Immature natural killer cell (primary cell): ENCODE measurements at regions not wholly inside any gene's neighbourhood (a gene's known extent, or its start where the extent isn't known, plus 50 kb on each side); places are given as distances from the start of the nearest gene placed in this dataset.
"Not testable (repeated sequence)": the region's sequence is repeated elsewhere in the genome, so short reads cannot be mapped to it uniquely, and the experiment has no call there.

ENCODE experiments used
- DNase-seq, 3 donors: peaks; one replicate each; pipeline ENCODE4 v3.0.0; 2022; ENCODE audit warnings: mixed read lengths in 1 of 3
- H3K27ac Mint-ChIP-seq, 6 donors: one replicate each; pipeline ENCODE4 v1.8.0; 2020; ENCODE audit warnings: mixed read lengths in 6 of 6, mild to moderate bottlenecking in 5 of 6, inconsistent platforms in 4 of 6, moderate library complexity in 3 of 6
- H3K27me3 Mint-ChIP-seq, 3 donors: one replicate each; pipeline ENCODE4 v1.8.0; 2020 to 2021; ENCODE audit warnings: low read depth in 3 of 3, mild to moderate bottlenecking in 3 of 3, mixed read lengths in 3 of 3, moderate library complexity in 3 of 3, inconsistent platforms in 1 of 3
- H3K36me3 Mint-ChIP-seq, 3 donors: one replicate each; pipeline ENCODE4 v1.8.0; 2020; ENCODE audit warnings: mixed read lengths in 3 of 3, inconsistent platforms in 2 of 3, mild to moderate bottlenecking in 2 of 3
- H3K4me1 Mint-ChIP-seq, 2 donors: one replicate each; pipeline ENCODE4 v1.8.0; 2020; ENCODE audit warnings: inconsistent platforms in 2 of 2, mild to moderate bottlenecking in 2 of 2, mixed read lengths in 2 of 2, moderate library complexity in 1 of 2
- H3K4me3 Mint-ChIP-seq, 5 donors: one replicate each; pipeline ENCODE4 v1.8.0; 2020; ENCODE audit warnings: mild to moderate bottlenecking in 5 of 5, mixed read lengths in 5 of 5, inconsistent platforms in 3 of 5, moderate library complexity in 3 of 5
- H3K9me3 Mint-ChIP-seq, 6 donors: one replicate each; pipeline ENCODE4 v1.8.0; 2020; ENCODE audit warnings: mild to moderate bottlenecking in 6 of 6, mixed read lengths in 6 of 6, inconsistent platforms in 4 of 6, moderate library complexity in 3 of 6

DNA sequence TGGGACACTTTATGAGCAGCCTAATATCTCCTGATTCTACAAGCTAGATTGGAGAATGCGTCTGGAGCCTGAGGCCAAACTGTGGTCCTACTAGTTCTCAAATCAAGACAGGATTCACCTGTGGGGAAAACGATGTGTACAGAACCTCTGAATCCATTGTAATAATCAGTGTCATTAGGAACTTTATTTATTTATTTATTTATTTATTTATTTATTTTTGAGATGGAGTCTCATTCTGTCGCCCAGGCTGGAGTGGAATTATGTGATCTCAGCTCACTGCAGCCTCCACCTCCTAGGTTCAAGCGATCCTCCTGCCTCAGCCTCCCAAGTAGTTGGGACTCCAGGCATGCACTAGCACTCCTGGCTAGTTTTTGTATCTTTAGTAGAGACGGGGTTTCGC lies 52.6 kb upstream of the KIF26B start:
- not testable (repeated sequence) for H3K27ac Mint-ChIP-seq, H3K9me3 Mint-ChIP-seq, H3K4me3 Mint-ChIP-seq, DNase-seq, H3K36me3 Mint-ChIP-seq, H3K27me3 Mint-ChIP-seq, H3K4me1 Mint-ChIP-seq

DNA sequence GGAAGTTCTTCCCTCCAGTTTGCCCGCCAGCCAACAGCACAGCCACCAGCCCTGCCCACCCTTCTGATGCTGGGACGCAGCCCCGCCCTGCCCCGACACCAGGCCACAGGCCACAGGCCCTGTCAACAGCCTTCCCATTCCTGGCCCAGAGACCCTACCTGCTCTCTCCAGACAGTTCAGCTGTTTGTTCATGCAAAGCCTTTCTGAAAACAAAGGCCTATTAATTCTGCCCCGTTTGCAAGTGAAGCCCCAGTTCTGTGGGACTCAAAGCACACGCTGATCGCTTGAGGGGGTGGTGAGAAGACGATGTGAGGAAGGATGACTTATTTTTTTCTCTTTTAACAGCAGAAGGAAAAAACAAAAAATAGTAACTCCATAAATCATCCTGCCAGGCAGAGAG lies 55.4 kb upstream of the KIF26B start:
- Mint-ChIP-seq H3K4me3 (no peak overlapping the region), H3K4me1 (no peaks in the 10 kb centered on the region), H3K9me3 (no peaks in the 10 kb centered on the region), H3K27ac (no peak overlapping the region), H3K36me3 (no peaks in the 10 kb centered on the region), H3K27me3 (peaks cover 0 to 6% (median 2%) of the 10 kb centered on the region in 3 donors)
- no peak for DNase-seq

DNA sequence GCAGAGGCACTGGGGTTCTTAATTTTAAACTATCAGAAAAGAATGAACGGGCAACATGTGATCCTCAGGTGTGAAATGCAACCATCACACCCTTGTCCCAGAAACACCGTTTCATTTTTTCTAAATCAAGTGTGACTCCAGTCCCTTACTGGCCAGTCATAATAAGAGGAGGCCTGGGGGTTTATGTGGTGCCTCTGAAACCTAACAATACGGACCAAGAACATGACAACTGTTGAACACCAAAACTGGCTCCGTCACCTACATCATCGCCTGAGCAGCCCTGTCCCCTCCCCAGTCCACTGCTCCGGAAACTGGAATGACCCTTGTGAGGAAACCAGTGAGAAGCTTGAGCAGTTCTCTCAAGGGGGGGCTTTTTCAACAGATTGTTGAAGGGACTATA lies 55.9 kb upstream of the KIF26B start:
- Mint-ChIP-seq H3K9me3 (no peaks in the 10 kb centered on the region), H3K27ac (no peak overlapping the region), H3K4me3 (no peak overlapping the region), H3K4me1 (no peaks in the 10 kb centered on the region), H3K27me3 (peaks cover 0 to 6% (median 2%) of the 10 kb centered on the region in 3 donors), H3K36me3 (no peaks in the 10 kb centered on the region)
- DNase-seq: no peak

DNA sequence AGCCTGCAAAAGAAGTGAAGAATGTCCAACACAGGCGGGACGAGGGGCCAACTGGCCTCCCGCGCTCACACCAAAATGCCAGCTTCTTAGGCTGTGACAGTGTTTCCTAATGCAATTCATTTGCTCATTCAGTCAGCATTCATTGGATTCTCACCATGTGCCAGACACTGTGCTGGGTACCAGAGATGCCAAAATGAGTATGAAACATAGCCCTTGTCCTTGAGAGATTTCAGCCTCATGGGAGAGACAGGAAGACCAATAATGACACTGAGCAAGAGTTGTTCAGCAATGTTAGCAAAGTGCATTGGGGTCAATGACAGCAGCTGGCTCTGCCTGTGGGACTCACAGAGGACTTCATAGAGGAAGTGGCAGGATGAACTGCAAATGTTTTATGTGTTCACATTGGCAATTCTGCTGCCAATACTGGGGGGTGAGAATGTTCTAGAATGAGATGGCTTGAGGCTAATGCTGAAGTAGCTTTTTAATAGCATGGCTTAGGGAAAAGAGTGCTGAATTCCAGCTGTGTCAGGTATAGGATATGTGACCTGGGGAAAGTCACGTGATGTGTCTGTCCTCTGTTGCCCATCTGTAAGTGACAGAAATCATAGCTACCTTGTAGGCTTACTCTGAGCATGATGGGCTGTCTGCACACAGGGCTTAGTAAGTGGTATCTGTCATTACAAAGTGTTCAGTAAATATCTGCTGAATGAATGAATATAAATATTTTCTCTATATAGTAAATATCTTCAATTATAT lies 58.3 kb upstream of the KIF26B start:
- no peaks in the 10 kb centered on the region for H3K4me1 Mint-ChIP-seq
- no peak overlapping the region for H3K27ac Mint-ChIP-seq
- no peak for DNase-seq
- H3K4me3 Mint-ChIP-seq: no peak overlapping the region
- H3K36me3 Mint-ChIP-seq: no peaks in the 10 kb centered on the region
- no peaks in the 10 kb centered on the region for H3K9me3 Mint-ChIP-seq
- peaks cover 0 to 2% (median 2%) of the 10 kb centered on the region in 3 donors for H3K27me3 Mint-ChIP-seq

DNA sequence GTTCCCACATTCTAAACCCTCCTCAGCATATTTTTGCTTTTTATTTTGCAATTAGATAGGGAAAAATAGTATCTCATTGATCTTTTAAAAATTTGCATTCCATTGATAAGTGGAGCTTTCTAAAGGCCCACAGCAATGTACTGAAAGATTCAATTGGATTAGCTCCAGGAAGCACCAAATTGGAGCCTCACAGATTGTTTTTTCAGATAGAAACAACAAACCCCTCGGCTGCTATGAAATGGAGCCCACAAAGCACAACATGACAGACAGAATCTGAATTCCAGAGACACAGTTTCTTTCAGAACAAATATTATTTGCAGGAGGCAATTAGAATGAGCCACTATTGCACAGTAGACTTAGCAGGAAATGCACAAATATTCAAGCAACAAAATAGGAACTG lies 58.9 kb upstream of the KIF26B start:
- Mint-ChIP-seq H3K4me1 (no peaks in the 10 kb centered on the region), H3K27me3 (peaks cover 0 to 2% (median 2%) of the 10 kb centered on the region in 3 donors), H3K4me3 (no peak overlapping the region), H3K36me3 (no peaks in the 10 kb centered on the region), H3K27ac (no peak overlapping the region), H3K9me3 (no peaks in the 10 kb centered on the region)
- DNase-seq: no peak

DNA sequence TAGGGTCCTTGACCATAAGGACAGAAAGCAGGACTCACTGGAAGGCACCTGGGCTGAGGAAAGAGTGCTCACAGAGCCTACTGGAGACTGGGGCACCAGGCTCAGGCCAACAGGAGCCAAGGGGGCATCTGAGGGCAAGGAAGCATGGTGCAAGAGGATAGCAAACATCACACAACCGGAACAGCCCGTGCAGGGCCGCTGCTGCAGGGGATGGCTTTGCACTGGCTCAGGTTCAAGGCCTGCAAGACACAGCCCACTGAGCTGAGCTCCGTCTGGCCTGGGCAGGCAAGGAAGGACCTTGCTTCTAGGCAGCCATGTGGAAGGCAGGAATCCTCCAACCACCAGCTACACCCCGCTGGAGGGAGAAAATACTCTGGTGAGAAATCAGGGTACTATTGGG lies 59.8 kb upstream of the KIF26B start:
- Mint-ChIP-seq H3K4me3 (no peak overlapping the region), H3K36me3 (no peaks in the 10 kb centered on the region), H3K27ac (no peak overlapping the region), H3K9me3 (no peaks in the 10 kb centered on the region), H3K27me3 (peaks cover 0 to 2% (median 2%) of the 10 kb centered on the region in 3 donors), H3K4me1 (no peaks in the 10 kb centered on the region)
- DNase-seq: no peak

DNA sequence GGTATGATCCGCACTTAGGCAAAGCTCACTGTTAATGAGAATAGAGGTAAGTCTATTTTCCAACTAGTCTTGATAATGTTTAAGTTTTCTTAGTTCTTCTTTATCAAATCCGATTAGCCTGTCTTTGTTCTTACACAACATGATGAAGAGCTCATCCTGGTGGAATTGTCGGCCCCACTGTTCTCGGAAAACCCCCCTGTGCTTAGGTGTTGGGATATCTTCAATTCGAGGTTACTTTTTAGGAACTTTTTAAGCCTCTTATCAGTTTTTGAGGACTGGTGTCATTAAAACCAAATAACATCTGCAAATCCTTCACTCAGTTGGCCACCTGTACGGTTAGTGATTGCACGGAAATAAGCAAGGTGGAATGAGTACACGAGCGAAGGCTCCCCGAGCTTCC lies 60.7 kb upstream of the KIF26B start:
- H3K9me3 Mint-ChIP-seq: no peaks in the 10 kb centered on the region
- H3K4me3 Mint-ChIP-seq: no peak overlapping the region
- no peaks in the 10 kb centered on the region for H3K4me1 Mint-ChIP-seq

DNA sequence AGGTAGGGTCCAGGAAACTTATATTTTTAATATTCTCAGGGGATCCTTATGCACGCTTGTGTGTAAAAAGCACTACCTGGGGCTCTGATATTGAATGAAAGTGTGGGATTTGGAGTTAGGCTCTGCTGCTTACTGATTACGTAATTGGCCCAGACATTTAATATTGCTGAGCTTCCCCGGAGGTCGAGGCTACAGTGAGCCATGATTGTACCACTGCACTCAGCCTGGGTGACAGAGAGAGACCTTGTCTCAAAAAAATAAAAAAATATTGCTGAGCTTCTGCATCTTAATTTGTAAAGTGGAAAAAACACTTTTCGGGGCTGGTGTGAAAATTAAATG lies 62.2 kb upstream of the KIF26B start:
- Mint-ChIP-seq H3K27me3 (peaks cover 0 to 2% (median 0%) of the 10 kb centered on the region in 3 donors), H3K36me3 (no peaks in the 10 kb centered on the region), H3K4me1 (no peaks in the 10 kb centered on the region), H3K9me3 (no peaks in the 10 kb centered on the region), H3K27ac (no peak overlapping the region), H3K4me3 (no peak overlapping the region)
- DNase-seq: no peak

More for the DNA sequence above, 60.7 kb upstream of the KIF26B start:
- H3K27me3 Mint-ChIP-seq: peaks cover 0 to 2% (median 2%) of the 10 kb centered on the region in 3 donors
- H3K36me3 Mint-ChIP-seq: no peaks in the 10 kb centered on the region
- no peak overlapping the region for H3K27ac Mint-ChIP-seq
- DNase-seq: no peak

DNA sequence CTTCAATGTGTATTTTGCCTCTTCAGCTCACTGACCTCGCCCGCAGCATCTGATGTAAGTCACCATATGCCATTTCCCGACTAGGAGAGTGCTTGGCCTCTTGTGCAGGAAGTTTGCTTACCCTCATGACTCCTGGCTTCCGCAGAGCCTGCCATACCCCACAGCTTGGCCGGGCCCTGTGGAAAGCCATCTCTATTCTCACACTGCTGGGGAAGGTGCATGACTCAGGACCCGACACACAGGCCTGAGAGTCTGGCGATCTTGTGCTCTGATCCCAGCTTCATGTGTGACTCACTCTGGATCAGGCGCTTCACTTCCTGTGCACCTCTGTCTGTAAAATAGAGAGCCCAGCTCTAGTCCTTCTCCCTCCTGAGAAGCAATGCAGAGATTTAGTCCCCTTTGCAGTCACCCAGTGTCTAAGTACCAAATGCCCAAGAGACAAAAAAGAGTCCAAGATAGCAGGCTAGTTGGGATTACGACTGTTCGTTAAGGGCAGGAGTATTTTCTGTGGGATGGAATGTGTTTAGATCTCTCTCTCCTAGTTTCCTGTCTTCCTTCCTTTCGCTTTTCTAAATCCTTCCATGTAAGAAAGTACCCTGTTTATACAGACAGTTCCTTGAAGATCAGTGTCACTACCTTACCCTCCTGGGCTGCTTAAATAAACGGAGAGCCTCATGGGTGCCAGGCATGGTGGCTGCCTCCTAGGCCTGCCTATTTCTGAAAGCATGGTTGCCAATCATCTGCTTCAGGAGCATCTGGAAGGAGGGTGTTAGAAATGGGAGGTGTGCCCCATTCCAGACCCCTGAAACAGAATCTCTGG lies 62.8 kb upstream of the KIF26B start:
- H3K36me3 Mint-ChIP-seq: no peaks in the 10 kb centered on the region
- H3K4me3 Mint-ChIP-seq: no peak overlapping the region
- no peak overlapping the region for H3K27ac Mint-ChIP-seq
- H3K9me3 Mint-ChIP-seq: no peaks in the 10 kb centered on the region
- H3K27me3 Mint-ChIP-seq: no peaks in the 10 kb centered on the region
- DNase-seq: no peak
- H3K4me1 Mint-ChIP-seq: no peaks in the 10 kb centered on the region

DNA sequence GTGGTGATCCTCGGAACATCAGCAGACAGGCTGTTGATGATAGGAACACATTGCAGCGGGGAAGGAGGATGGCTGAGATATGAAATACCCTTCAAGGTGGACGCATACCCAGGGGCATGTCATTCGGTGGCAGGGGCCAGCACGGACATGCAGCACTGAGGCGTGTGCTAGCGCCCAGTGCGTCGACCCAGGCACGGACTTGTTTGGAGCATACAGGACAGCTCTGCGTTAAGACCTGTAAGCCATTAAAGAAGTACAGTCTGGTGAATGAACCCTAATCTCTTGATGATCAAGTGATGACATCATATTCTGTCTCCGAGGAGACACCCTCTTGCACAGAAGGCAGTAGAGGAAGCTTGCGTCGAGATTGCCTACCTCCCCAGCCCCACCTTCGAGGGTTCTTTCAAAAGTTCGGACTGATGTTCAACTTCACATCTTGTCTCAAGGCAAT lies 63.6 kb upstream of the KIF26B start:
- Mint-ChIP-seq H3K9me3 (no peaks in the 10 kb centered on the region), H3K27ac (no peak overlapping the region), H3K4me3 (no peak overlapping the region), H3K36me3 (no peaks in the 10 kb centered on the region), H3K4me1 (no peaks in the 10 kb centered on the region), H3K27me3 (no peaks in the 10 kb centered on the region)
- no peak for DNase-seq

DNA sequence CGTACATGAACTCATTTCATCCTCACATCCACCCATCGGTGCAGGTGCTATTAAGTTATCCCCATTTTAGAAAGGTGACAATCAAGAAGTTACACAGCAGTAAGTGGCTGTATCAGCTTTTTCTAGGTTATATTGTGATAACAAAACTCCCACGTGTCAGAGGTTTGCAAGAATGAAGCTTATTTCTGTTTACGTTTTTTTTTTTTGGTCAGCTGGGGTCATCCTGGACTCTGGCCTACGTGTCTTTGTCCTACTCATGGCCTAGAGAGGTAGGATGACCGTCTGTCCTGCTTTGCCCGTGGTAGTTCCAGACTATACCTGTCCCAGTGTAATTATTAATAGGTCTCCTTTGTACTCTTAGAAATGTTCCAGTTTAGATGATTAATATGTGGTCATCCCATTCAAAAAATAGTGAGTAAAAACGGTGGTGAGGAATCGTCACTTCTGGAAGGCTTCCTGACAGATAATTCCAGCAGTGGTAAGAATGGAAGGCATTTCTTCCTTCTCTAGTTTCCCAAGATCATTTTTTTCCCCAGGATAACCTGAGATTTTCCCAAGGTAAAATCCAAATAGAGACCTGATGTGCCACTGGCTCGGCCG lies 64.2 kb upstream of the KIF26B start:
- H3K4me3 Mint-ChIP-seq: no peak overlapping the region
- H3K9me3 Mint-ChIP-seq: no peaks in the 10 kb centered on the region
- H3K36me3 Mint-ChIP-seq: no peaks in the 10 kb centered on the region
- DNase-seq: no peak
- no peaks in the 10 kb centered on the region for H3K27me3 Mint-ChIP-seq
- no peak overlapping the region for H3K27ac Mint-ChIP-seq
- H3K4me1 Mint-ChIP-seq: no peaks in the 10 kb centered on the region

DNA sequence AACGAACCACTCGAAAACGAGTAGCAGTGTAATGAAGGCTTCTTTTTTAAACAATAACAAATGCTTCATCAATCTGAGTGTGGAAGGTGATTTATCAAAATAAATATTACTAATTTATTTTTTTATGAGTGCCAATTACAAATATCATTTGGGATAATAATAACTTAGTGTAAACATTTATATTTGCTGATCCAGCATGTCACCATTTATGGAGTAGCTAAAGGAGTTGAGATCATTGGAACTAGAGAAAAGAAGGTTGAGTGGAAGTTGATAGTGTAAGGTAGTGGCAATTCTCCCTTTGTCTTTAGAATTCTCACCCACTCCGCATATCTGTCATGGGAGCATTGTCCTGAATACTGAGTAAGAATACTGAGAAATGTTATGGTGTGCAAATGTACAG lies 67.1 kb upstream of the KIF26B start:
- no peak overlapping the region for H3K4me3 Mint-ChIP-seq
- no peaks in the 10 kb centered on the region for H3K27me3 Mint-ChIP-seq
- no peak overlapping the region for H3K27ac Mint-ChIP-seq
- H3K4me1 Mint-ChIP-seq: no peaks in the 10 kb centered on the region
- H3K36me3 Mint-ChIP-seq: no peaks in the 10 kb centered on the region
- no peaks in the 10 kb centered on the region for H3K9me3 Mint-ChIP-seq
- no peak for DNase-seq

DNA sequence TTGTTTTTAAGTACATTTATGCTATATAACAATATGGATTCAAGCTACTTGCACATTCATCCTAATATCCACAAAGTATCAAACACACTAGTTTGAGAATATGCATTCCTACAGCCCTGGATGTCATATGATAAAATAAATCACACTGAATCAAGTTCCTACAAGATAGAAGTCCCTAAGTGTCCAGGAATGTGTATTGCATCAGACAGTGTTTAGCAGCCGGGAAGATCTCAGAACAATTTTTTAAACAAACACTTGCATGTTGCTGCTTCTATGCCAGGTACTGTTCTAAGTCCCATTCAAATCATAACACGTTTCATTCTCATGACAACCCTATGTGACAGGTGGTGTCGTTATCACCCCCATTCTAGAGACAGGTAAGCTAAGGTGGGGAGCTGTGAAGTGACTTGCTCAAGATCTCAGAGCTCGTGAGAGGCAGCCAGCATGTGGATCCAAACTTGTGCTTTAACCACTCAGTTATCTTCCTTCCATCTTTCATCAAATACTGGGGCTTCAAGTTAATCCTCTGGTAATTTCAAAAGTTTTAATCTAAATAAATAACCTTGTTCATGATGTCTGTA lies 68.3 kb upstream of the KIF26B start:
- no peak overlapping the region for H3K4me3 Mint-ChIP-seq
- H3K36me3 Mint-ChIP-seq: no peaks in the 10 kb centered on the region
- H3K4me1 Mint-ChIP-seq: no peaks in the 10 kb centered on the region

DNA sequence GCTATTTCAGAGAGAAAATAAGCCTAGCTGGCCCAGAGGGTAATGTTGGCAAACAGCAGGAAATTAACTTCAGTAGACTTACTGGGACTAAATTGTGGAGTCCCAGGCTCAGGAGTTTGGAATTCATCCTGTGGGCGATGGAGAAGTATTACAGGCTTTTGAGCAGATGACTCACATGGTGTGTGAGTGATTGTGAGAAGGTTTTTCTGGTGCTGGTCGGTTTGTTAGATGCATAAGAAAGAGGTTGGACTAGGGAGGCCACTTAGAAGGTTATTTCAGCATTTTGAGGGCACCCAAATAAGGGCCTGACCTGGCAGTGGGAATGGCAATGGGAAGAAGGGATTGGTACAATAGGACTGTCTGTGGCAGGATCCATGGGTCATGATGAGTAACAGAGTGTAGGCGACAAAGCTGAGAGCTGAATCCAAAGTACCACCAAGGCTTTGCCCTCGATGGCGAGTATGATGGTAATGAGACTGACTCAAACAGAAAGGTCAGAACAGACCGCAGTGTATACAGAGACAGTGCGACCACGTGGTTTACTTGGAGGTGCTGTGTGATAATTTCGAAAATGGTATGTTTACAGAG lies 69.2 kb upstream of the KIF26B start:
- no peaks in the 10 kb centered on the region for H3K4me1 Mint-ChIP-seq

More for the DNA sequence above, 68.3 kb upstream of the KIF26B start:
- H3K9me3 Mint-ChIP-seq: no peaks in the 10 kb centered on the region
- DNase-seq: no peak
- no peaks in the 10 kb centered on the region for H3K27me3 Mint-ChIP-seq
- no peak overlapping the region for H3K27ac Mint-ChIP-seq

More for the DNA sequence above, 69.2 kb upstream of the KIF26B start:
- no peak for DNase-seq
- Mint-ChIP-seq H3K27me3 (no peaks in the 10 kb centered on the region), H3K9me3 (no peaks in the 10 kb centered on the region), H3K36me3 (no peaks in the 10 kb centered on the region), H3K27ac (peak overlapping the region in 1 of 6 donors; percentile 1), H3K4me3 (no peak overlapping the region)
